ENCODE measurements at regions not wholly inside any gene's neighbourhood (a gene's known extent, or its start where the extent isn't known, plus 50 kb on each side); places are given as distances from the start of the nearest gene placed in this dataset.

DNA sequence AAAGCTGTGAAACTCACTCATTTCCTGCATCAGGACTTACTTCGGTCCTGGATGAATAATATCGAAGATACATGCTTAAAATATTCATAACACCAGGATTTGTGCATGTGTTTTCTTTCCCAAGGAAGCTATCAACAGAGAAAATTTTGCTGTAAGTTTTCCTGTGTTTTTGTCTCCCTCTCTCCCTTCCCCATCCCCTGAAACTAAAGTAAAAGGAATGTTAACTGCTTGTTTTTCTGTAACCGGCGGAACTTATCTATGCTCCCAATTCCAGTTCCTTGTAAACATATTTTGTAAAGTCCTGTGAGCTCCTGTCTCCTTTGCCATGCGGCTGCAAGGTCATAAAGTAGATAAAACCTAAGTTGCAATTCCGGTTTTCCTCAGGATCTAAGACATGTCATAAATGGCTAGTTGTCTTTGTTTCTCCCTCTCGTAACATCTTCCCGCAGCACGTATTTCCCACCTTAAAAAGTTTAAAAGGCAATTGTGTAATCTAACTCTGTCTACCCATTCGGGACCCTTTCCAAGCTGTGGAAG, 79.0 kb upstream of the POM121L12 start:
- Histone ChIP-seq H4K91ac (ENCODE audit: insufficient read depth, low read depth, low read length) (no peak overlapping the region), H2AK9ac (replicated peaks; ENCODE audit: low read depth, low read length, poor library complexity) (no peak overlapping the region), H3K36me3 (ENCODE audit: control insufficient read depth, insufficient read depth, low read length) (no peaks in the 10 kb centered on the region), H3K14ac (replicated peaks; ENCODE audit: low read depth, low read length) (no peak overlapping the region), H2BK15ac (ENCODE audit: low read depth, low read length) (no peak overlapping the region), H3K9ac (ENCODE audit: low read depth, low read length) (no peak overlapping the region), H3K4me1 (ENCODE audit: control insufficient read depth, insufficient read depth, low read length) (no peaks in the 10 kb centered on the region), H3K27ac (ENCODE audit: insufficient read depth, low read length) (no peak overlapping the region), H2BK20ac (ENCODE audit: low read depth, low read length) (no peak overlapping the region), H3K9me1 (ENCODE audit: insufficient read depth, low read length) (no peaks in the 10 kb centered on the region), H4K20me1 (ENCODE audit: insufficient read depth, low read length) (no peaks in the 10 kb centered on the region), H3K9me3 (ENCODE audit: control insufficient read depth, insufficient read depth, low read length) (peaks cover 4% of the 10 kb centered on the region; the same call in 1 of the 2 replicates), H4K5ac (ENCODE audit: low read depth, low read length) (no peak overlapping the region), H4K8ac (ENCODE audit: low read depth in 2 of 2, low read length in 2 of 2) (no peak overlapping the region), H3K79me1 (ENCODE audit: low read depth in 1 of 2, low read length in 2 of 2) (no peaks in the 10 kb centered on the region), H2BK5ac (ENCODE audit: low read depth, low read length, poor library complexity, severe bottlenecking) (no peak overlapping the region), H3K4me2 (ENCODE audit: low read depth, low read length) (no peak overlapping the region), H2AFZ (replicated peaks; ENCODE audit: low read length, poor library complexity) (no peak overlapping the region), H3K23ac (ENCODE audit: low read depth, low read length) (no peak overlapping the region), H2AK5ac (ENCODE audit: low read depth, low read length) (no peak overlapping the region), H3K27me3 (ENCODE audit: control insufficient read depth, insufficient read depth, low read length) (no peaks in the 10 kb centered on the region), H2BK120ac (ENCODE audit: low read depth, low read length) (no peak overlapping the region), H3K56ac (ENCODE audit: extremely low read depth, insufficient read depth, low read length) (no peak overlapping the region), H3K4ac (ENCODE audit: low read depth, low read length) (no peak overlapping the region), H3K18ac (ENCODE audit: low read depth, low read length) (no peak overlapping the region), H3K4me3 (ENCODE audit: insufficient read depth, low read depth, low read length) (no peak overlapping the region)
- ATAC-seq (ENCODE audit: low read depth) = no peak
- ChIA-PET POLR2A (ENCODE audit: unreplicated experiment) (no interaction called here), CTCF (no interaction called here)
- DNase-seq = no peak
- intact Hi-C loops (cut with micrococcal nuclease) (no loop called here), dilution Hi-C loops (cut with HindIII; ENCODE audit: low sequenced_read_pairs, unreplicated experiment) (no loop called here), in situ Hi-C loops (cut with MboI; ENCODE audit: low sequenced_read_pairs) (no loop called here)
- BruUV-seq (replicated peaks) = no TSS peak
- 62% methylated on average over 2 of the region's 10 CpGs; no CpG with 5 or more reads in 1 of the 2 experiments for WGBS, 2 experiments (ENCODE audit: extremely low coverage in 2 of 2, insufficient read length in 1 of 2)
- no peak for TF ChIP-seq BHLHE40 (IDR thresholded peaks at IDR 0.05; ENCODE audit: low read depth, low read length)
- TF ChIP-seq MAZ (IDR thresholded peaks at IDR 0.05; ENCODE audit: borderline replicate concordance, low read depth, low read length) = no peak
- no peak for TF ChIP-seq CHD1 (IDR thresholded peaks at IDR 0.05; ENCODE audit: low read depth, low read length)
- TF ChIP-seq RAD21 (IDR thresholded peaks at IDR 0.05; ENCODE audit: low read length) = no peak
- no peak for TF ChIP-seq POLR2A (IDR thresholded peaks at IDR 0.05; ENCODE audit: low read depth, low read length)
- no peak for TF ChIP-seq FOS (IDR thresholded peaks at IDR 0.05; ENCODE audit: low read depth, low read length)
- TF ChIP-seq RCOR1 (IDR thresholded peaks at IDR 0.05; ENCODE audit: insufficient replicate concordance, low read length) = no peak
- TF ChIP-seq, protein P1, sequence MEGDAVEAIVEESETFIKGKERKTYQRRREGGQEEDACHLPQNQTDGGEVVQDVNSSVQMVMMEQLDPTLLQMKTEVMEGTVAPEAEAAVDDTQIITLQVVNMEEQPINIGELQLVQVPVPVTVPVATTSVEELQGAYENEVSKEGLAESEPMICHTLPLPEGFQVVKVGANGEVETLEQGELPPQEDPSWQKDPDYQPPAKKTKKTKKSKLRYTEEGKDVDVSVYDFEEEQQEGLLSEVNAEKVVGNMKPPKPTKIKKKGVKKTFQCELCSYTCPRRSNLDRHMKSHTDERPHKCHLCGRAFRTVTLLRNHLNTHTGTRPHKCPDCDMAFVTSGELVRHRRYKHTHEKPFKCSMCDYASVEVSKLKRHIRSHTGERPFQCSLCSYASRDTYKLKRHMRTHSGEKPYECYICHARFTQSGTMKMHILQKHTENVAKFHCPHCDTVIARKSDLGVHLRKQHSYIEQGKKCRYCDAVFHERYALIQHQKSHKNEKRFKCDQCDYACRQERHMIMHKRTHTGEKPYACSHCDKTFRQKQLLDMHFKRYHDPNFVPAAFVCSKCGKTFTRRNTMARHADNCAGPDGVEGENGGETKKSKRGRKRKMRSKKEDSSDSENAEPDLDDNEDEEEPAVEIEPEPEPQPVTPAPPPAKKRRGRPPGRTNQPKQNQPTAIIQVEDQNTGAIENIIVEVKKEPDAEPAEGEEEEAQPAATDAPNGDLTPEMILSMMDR (conservative IDR thresholded peaks at IDR 0.05; ENCODE audit: low read depth, low read length) = no peak
- TF ChIP-seq, protein P2, sequence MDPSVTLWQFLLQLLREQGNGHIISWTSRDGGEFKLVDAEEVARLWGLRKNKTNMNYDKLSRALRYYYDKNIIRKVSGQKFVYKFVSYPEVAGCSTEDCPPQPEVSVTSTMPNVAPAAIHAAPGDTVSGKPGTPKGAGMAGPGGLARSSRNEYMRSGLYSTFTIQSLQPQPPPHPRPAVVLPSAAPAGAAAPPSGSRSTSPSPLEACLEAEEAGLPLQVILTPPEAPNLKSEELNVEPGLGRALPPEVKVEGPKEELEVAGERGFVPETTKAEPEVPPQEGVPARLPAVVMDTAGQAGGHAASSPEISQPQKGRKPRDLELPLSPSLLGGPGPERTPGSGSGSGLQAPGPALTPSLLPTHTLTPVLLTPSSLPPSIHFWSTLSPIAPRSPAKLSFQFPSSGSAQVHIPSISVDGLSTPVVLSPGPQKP (IDR thresholded peaks at IDR 0.05; ENCODE audit: borderline replicate concordance, low read depth, low read length) = no peak
- TF ChIP-seq, protein P3, sequence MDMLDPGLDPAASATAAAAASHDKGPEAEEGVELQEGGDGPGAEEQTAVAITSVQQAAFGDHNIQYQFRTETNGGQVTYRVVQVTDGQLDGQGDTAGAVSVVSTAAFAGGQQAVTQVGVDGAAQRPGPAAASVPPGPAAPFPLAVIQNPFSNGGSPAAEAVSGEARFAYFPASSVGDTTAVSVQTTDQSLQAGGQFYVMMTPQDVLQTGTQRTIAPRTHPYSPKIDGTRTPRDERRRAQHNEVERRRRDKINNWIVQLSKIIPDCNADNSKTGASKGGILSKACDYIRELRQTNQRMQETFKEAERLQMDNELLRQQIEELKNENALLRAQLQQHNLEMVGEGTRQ (IDR thresholded peaks at IDR 0.05; ENCODE audit: low read depth, low read length) = no peak
- TF ChIP-seq CEBPB (IDR thresholded peaks at IDR 0.05; ENCODE audit: low read depth, low read length) = no peak
- no peak for TF ChIP-seq NFE2L2 (IDR thresholded peaks at IDR 0.05; ENCODE audit: low read depth, low read length)
- no peak for TF ChIP-seq SMC3 (IDR thresholded peaks at IDR 0.05; ENCODE audit: low read depth, low read length)
- TF ChIP-seq MXI1 (IDR thresholded peaks at IDR 0.05; ENCODE audit: borderline replicate concordance, low read depth, low read length) = no peak
- no peak for TF ChIP-seq MAFK (IDR thresholded peaks at IDR 0.05; ENCODE audit: low read depth, low read length)
- TF ChIP-seq RFX5 (IDR thresholded peaks at IDR 0.05; ENCODE audit: low read depth, low read length) = no peak
